ENCODE measurements at regions not wholly inside any gene's neighbourhood (a gene's known extent, or its start where the extent isn't known, plus 50 kb on each side); places are given as distances from the start of the nearest gene placed in this dataset.

DNA sequence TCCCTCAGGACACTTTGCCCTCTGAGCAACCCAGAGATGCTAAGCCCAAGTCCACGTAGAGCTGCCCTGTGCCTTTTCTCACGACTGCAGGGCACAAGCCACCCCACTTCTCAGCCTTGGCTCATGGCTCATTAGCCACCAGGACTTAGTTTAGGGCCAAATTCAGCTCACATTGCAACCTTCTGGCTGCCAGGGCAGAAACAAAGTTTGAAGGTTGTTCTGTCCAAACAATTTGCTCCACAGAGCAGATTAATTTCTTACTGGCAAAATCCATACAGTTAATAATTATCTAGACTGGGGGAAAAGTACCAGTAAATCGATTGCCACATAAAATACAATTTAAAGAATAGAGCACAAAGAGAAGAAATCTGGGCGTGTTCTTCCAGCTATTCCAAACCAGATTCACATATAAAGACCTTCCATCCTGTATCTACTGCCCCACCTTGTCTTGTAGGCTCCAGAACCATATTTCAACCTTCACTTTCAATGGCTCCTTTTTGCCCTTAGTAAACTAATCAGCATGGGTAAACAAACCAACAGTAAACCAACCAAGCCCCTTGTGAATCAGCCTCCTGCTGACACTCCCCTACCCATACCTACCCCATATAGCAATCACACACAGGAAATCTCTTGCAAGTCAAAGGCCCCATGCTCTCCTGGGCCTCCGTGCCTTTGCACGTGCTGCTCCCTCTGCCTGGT lies 101.9 kb downstream of the QRSL1 start:
- Histone ChIP-seq H3K4me3 (no peak overlapping the region), H2AFZ (peak overlapping the region; percentile 63; the same call in 1 of the 2 replicates), H3K36me3 (ENCODE audit: insufficient read depth) (no peaks in the 10 kb centered on the region), H3K4me1 (ENCODE audit: insufficient read depth) (peaks cover 10% of the 10 kb centered on the region; the same call in 1 of the 2 replicates), H4K20me1 (replicated peaks; ENCODE audit: insufficient read depth) (no peaks in the 10 kb centered on the region), H3K9me2 (ENCODE audit: insufficient read depth) (peaks cover 7% of the 10 kb centered on the region; the same call in 1 of the 2 replicates), H3K27ac (ENCODE audit: low read depth) (no peak overlapping the region), H3K27me3 (ENCODE audit: insufficient read depth) (no peaks in the 10 kb centered on the region), H3K4me2 (no peak overlapping the region), H3K79me2 (replicated peaks; ENCODE audit: insufficient read depth) (no peaks in the 10 kb centered on the region), H3F3A (replicated peaks; ENCODE audit: low read depth) (0 out of 2 replicates have a peak, but pooled peaks cover 4% of the 10 kb centered on the region)
- Mint-ChIP-seq H3K27me3 (ENCODE audit: insufficient read depth, low read depth, poor library complexity) (peaks cover 3% of the 10 kb centered on the region), H3K27ac (no peak overlapping the region), H3K36me3 (ENCODE audit: low read depth) (peaks cover 12% of the 10 kb centered on the region), H3K4me3 (no peak overlapping the region), H3K9me3 (peaks cover 14% of the 10 kb centered on the region), H3K4me1 (peaks cover 8% of the 10 kb centered on the region)
- no peak for TF ChIP-seq EZH2 (IDR thresholded peaks at IDR 0.05; ENCODE audit: low read depth, unreplicated experiment)
- TF ChIP-seq, protein P1, sequence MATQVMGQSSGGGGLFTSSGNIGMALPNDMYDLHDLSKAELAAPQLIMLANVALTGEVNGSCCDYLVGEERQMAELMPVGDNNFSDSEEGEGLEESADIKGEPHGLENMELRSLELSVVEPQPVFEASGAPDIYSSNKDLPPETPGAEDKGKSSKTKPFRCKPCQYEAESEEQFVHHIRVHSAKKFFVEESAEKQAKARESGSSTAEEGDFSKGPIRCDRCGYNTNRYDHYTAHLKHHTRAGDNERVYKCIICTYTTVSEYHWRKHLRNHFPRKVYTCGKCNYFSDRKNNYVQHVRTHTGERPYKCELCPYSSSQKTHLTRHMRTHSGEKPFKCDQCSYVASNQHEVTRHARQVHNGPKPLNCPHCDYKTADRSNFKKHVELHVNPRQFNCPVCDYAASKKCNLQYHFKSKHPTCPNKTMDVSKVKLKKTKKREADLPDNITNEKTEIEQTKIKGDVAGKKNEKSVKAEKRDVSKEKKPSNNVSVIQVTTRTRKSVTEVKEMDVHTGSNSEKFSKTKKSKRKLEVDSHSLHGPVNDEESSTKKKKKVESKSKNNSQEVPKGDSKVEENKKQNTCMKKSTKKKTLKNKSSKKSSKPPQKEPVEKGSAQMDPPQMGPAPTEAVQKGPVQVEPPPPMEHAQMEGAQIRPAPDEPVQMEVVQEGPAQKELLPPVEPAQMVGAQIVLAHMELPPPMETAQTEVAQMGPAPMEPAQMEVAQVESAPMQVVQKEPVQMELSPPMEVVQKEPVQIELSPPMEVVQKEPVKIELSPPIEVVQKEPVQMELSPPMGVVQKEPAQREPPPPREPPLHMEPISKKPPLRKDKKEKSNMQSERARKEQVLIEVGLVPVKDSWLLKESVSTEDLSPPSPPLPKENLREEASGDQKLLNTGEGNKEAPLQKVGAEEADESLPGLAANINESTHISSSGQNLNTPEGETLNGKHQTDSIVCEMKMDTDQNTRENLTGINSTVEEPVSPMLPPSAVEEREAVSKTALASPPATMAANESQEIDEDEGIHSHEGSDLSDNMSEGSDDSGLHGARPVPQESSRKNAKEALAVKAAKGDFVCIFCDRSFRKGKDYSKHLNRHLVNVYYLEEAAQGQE (IDR thresholded peaks at IDR 0.05; ENCODE audit: unreplicated experiment), result no peak
- TF ChIP-seq, protein P2, sequence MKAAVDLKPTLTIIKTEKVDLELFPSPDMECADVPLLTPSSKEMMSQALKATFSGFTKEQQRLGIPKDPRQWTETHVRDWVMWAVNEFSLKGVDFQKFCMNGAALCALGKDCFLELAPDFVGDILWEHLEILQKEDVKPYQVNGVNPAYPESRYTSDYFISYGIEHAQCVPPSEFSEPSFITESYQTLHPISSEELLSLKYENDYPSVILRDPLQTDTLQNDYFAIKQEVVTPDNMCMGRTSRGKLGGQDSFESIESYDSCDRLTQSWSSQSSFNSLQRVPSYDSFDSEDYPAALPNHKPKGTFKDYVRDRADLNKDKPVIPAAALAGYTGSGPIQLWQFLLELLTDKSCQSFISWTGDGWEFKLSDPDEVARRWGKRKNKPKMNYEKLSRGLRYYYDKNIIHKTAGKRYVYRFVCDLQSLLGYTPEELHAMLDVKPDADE (IDR thresholded peaks at IDR 0.05), result no peak
- TF ChIP-seq, protein P3, sequence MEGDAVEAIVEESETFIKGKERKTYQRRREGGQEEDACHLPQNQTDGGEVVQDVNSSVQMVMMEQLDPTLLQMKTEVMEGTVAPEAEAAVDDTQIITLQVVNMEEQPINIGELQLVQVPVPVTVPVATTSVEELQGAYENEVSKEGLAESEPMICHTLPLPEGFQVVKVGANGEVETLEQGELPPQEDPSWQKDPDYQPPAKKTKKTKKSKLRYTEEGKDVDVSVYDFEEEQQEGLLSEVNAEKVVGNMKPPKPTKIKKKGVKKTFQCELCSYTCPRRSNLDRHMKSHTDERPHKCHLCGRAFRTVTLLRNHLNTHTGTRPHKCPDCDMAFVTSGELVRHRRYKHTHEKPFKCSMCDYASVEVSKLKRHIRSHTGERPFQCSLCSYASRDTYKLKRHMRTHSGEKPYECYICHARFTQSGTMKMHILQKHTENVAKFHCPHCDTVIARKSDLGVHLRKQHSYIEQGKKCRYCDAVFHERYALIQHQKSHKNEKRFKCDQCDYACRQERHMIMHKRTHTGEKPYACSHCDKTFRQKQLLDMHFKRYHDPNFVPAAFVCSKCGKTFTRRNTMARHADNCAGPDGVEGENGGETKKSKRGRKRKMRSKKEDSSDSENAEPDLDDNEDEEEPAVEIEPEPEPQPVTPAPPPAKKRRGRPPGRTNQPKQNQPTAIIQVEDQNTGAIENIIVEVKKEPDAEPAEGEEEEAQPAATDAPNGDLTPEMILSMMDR (conservative IDR thresholded peaks at IDR 0.05; ENCODE audit: low read depth in 2 of 2), result no peak
- TF ChIP-seq EZH2phosphoT487 (IDR thresholded peaks at IDR 0.05; ENCODE audit: unreplicated experiment), result no peak
- no peak for TF ChIP-seq NANOG (IDR thresholded peaks at IDR 0.05; ENCODE audit: borderline replicate concordance)
- TF ChIP-seq, protein P4, sequence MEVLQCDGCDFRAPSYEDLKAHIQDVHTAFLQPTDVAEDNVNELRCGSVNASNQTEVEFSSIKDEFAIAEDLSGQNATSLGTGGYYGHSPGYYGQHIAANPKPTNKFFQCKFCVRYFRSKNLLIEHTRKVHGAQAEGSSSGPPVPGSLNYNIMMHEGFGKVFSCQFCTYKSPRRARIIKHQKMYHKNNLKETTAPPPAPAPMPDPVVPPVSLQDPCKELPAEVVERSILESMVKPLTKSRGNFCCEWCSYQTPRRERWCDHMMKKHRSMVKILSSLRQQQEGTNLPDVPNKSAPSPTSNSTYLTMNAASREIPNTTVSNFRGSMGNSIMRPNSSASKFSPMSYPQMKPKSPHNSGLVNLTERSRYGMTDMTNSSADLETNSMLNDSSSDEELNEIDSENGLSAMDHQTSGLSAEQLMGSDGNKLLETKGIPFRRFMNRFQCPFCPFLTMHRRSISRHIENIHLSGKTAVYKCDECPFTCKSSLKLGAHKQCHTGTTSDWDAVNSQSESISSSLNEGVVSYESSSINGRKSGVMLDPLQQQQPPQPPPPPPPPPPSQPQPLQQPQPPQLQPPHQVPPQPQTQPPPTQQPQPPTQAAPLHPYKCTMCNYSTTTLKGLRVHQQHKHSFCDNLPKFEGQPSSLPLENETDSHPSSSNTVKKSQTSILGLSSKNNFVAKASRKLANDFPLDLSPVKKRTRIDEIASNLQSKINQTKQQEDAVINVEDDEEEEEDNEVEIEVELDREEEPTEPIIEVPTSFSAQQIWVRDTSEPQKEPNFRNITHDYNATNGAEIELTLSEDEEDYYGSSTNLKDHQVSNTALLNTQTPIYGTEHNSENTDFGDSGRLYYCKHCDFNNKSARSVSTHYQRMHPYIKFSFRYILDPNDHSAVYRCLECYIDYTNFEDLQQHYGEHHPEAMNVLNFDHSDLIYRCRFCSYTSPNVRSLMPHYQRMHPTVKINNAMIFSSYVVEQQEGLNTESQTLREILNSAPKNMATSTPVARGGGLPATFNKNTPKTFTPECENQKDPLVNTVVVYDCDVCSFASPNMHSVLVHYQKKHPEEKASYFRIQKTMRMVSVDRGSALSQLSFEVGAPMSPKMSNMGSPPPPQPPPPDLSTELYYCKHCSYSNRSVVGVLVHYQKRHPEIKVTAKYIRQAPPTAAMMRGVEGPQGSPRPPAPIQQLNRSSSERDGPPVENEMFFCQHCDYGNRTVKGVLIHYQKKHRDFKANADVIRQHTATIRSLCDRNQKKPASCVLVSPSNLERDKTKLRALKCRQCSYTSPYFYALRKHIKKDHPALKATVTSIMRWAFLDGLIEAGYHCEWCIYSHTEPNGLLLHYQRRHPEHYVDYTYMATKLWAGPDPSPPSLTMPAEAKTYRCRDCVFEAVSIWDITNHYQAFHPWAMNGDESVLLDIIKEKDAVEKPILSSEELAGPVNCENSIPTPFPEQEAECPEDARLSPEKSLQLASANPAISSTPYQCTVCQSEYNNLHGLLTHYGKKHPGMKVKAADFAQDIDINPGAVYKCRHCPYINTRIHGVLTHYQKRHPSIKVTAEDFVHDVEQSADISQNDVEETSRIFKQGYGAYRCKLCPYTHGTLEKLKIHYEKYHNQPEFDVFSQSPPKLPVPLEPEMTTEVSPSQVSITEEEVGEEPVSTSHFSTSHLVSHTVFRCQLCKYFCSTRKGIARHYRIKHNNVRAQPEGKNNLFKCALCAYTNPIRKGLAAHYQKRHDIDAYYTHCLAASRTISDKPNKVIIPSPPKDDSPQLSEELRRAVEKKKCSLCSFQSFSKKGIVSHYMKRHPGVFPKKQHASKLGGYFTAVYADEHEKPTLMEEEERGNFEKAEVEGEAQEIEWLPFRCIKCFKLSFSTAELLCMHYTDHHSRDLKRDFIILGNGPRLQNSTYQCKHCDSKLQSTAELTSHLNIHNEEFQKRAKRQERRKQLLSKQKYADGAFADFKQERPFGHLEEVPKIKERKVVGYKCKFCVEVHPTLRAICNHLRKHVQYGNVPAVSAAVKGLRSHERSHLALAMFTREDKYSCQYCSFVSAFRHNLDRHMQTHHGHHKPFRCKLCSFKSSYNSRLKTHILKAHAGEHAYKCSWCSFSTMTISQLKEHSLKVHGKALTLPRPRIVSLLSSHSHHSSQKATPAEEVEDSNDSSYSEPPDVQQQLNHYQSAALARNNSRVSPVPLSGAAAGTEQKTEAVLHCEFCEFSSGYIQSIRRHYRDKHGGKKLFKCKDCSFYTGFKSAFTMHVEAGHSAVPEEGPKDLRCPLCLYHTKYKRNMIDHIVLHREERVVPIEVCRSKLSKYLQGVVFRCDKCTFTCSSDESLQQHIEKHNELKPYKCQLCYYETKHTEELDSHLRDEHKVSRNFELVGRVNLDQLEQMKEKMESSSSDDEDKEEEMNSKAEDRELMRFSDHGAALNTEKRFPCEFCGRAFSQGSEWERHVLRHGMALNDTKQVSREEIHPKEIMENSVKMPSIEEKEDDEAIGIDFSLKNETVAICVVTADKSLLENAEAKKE (CRISPR knock-in tag; IDR thresholded peaks at IDR 0.05), result no peak
- TF ChIP-seq ZNF331 (CRISPR knock-in tag; IDR thresholded peaks at IDR 0.05; ENCODE audit: low read depth), result no peak
- no peak for TF ChIP-seq POLR2AphosphoS5 (IDR thresholded peaks at IDR 0.05; ENCODE audit: low read depth)
- TF ChIP-seq ZNF114 (CRISPR knock-in tag; IDR thresholded peaks at IDR 0.05), result no peak
- no peak for TF ChIP-seq STAT1 (IDR thresholded peaks at IDR 0.05; ENCODE audit: unreplicated experiment)
- no peak for TF ChIP-seq CREB1 (CRISPR knock-in tag; IDR thresholded peaks at IDR 0.05; ENCODE audit: low read depth)
- TF ChIP-seq JUNB (IDR thresholded peaks at IDR 0.05; ENCODE audit: unreplicated experiment), result no peak
- DNase-seq (ENCODE audit: low spot score), result no peak
- no peak for ATAC-seq

Data from GM23338 (cell line).